ENCODE measurements at regions not wholly inside any gene's neighbourhood (a gene's known extent, or its start where the extent isn't known, plus 50 kb on each side); places are given as distances from the start of the nearest gene placed in this dataset.

DNA sequence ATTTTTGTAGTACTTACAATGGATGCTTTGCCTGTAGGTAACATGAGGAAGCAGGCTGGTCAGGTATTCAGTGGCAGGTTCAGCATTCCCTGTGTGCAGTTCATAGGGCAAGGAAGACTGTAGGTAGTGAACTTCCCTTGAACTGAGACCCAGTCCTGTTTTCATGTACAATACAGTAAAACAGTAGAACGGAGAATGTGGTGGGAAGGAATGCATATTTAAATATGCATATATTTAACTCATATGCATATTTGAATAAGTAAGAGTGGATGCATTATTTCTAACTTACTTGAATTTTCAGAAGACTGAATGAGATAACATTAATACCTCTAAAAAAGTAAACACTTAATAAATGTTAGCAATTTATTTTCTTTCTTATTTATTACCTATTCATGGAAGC lies 147.6 kb upstream of the FLRT2 start (continued):
- TF ChIP-seq, protein P1, sequence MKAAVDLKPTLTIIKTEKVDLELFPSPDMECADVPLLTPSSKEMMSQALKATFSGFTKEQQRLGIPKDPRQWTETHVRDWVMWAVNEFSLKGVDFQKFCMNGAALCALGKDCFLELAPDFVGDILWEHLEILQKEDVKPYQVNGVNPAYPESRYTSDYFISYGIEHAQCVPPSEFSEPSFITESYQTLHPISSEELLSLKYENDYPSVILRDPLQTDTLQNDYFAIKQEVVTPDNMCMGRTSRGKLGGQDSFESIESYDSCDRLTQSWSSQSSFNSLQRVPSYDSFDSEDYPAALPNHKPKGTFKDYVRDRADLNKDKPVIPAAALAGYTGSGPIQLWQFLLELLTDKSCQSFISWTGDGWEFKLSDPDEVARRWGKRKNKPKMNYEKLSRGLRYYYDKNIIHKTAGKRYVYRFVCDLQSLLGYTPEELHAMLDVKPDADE (IDR thresholded peaks at IDR 0.05): no peak

GRCh38 chr14:85387181-85387580 lies 142.8 kb upstream of the FLRT2 start:
- Mint-ChIP-seq H3K4me1 (peaks cover 2% of the 10 kb centered on the region; the same call in 2 of the 3 replicates), H3K27ac (no peak overlapping the region), H3K4me3 (no peak overlapping the region), H3K36me3 (ENCODE audit: low read depth) (no peaks in the 10 kb centered on the region), H3K27me3 (ENCODE audit: insufficient read depth, low read depth, poor library complexity) (no peaks in the 10 kb centered on the region), H3K9me3 (no peaks in the 10 kb centered on the region)
- Histone ChIP-seq H3K79me2 (replicated peaks; ENCODE audit: insufficient read depth) (no peaks in the 10 kb centered on the region), H3K4me1 (ENCODE audit: insufficient read depth) (no peaks in the 10 kb centered on the region), H3K9me2 (ENCODE audit: insufficient read depth) (peaks cover 5% of the 10 kb centered on the region; the same call in 1 of the 2 replicates), H3K27me3 (ENCODE audit: insufficient read depth) (no peaks in the 10 kb centered on the region), H3K4me2 (no peak overlapping the region), H3K4me3 (no peak overlapping the region), H3K27ac (ENCODE audit: low read depth) (no peak overlapping the region), H3K36me3 (ENCODE audit: insufficient read depth) (no peaks in the 10 kb centered on the region), H4K20me1 (replicated peaks; ENCODE audit: insufficient read depth) (no peaks in the 10 kb centered on the region), H3F3A (replicated peaks; ENCODE audit: low read depth) (no peaks in the 10 kb centered on the region), H2AFZ (no peak overlapping the region)
- DNase-seq (ENCODE audit: low spot score): no peak
- no peak for ATAC-seq
- TF ChIP-seq, protein P2, sequence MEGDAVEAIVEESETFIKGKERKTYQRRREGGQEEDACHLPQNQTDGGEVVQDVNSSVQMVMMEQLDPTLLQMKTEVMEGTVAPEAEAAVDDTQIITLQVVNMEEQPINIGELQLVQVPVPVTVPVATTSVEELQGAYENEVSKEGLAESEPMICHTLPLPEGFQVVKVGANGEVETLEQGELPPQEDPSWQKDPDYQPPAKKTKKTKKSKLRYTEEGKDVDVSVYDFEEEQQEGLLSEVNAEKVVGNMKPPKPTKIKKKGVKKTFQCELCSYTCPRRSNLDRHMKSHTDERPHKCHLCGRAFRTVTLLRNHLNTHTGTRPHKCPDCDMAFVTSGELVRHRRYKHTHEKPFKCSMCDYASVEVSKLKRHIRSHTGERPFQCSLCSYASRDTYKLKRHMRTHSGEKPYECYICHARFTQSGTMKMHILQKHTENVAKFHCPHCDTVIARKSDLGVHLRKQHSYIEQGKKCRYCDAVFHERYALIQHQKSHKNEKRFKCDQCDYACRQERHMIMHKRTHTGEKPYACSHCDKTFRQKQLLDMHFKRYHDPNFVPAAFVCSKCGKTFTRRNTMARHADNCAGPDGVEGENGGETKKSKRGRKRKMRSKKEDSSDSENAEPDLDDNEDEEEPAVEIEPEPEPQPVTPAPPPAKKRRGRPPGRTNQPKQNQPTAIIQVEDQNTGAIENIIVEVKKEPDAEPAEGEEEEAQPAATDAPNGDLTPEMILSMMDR (conservative IDR thresholded peaks at IDR 0.05; ENCODE audit: low read depth in 2 of 2): no peak
- TF ChIP-seq ZNF331 (CRISPR knock-in tag; IDR thresholded peaks at IDR 0.05; ENCODE audit: low read depth) (no peak), NANOG (IDR thresholded peaks at IDR 0.05; ENCODE audit: borderline replicate concordance) (no peak), POLR2AphosphoS5 (IDR thresholded peaks at IDR 0.05; ENCODE audit: low read depth) (no peak), REST (IDR thresholded peaks at IDR 0.05; ENCODE audit: unreplicated experiment) (no peak), ZNF114 (CRISPR knock-in tag; IDR thresholded peaks at IDR 0.05) (no peak), STAT1 (IDR thresholded peaks at IDR 0.05; ENCODE audit: unreplicated experiment) (no peak), EZH2 (IDR thresholded peaks at IDR 0.05; ENCODE audit: low read depth, unreplicated experiment) (no peak), ZNF462 (CRISPR knock-in tag; IDR thresholded peaks at IDR 0.05) (no peak), CREB1 (CRISPR knock-in tag; IDR thresholded peaks at IDR 0.05; ENCODE audit: low read depth) (no peak)
- TF ChIP-seq, protein P1 (IDR thresholded peaks at IDR 0.05): no peak

Data from GM23338 (cell line).